ENCODE measurements at regions not wholly inside any gene's neighbourhood (a gene's known extent, or its start where the extent isn't known, plus 50 kb on each side); places are given as distances from the start of the nearest gene placed in this dataset.
"Not testable (repeated sequence)": the region's sequence is repeated elsewhere in the genome, so short reads cannot be mapped to it uniquely, and the experiment has no call there.

- not testable (repeated sequence) for DNase-seq
Measured at GRCh38 chr2:7390311-7390710, 473.1 kb downstream of the RNF144A start.

- no peak for DNase-seq
Measured at GRCh38 chr2:7392076-7392787, 475.0 kb downstream of the RNF144A start.

- no peak for DNase-seq
Measured at GRCh38 chr2:7394195-7394594, 477.0 kb downstream of the RNF144A start.

DNA sequence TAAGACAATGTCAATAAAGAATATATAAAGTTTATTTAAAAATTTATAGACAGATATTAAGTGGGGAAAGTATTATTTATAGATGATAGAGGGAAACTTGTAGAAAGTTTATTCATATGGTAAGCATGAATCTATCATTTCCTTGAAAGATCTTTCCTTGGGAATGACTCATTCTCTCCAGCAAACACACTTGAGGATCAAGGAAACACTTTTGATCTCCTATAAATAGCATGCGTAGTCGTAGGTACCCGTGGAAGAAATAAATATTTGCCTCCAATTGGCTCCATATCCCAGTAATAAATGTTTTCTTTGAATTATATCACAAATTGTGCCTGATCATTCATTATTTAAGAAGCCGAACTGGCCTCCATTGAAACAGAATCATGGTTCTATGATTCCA lies 483.4 kb downstream of the RNF144A start:
- no peak for DNase-seq

- DNase-seq, result no peak
Measured at GRCh38 chr2:7403092-7403775, 486.0 kb downstream of the RNF144A start.

DNA sequence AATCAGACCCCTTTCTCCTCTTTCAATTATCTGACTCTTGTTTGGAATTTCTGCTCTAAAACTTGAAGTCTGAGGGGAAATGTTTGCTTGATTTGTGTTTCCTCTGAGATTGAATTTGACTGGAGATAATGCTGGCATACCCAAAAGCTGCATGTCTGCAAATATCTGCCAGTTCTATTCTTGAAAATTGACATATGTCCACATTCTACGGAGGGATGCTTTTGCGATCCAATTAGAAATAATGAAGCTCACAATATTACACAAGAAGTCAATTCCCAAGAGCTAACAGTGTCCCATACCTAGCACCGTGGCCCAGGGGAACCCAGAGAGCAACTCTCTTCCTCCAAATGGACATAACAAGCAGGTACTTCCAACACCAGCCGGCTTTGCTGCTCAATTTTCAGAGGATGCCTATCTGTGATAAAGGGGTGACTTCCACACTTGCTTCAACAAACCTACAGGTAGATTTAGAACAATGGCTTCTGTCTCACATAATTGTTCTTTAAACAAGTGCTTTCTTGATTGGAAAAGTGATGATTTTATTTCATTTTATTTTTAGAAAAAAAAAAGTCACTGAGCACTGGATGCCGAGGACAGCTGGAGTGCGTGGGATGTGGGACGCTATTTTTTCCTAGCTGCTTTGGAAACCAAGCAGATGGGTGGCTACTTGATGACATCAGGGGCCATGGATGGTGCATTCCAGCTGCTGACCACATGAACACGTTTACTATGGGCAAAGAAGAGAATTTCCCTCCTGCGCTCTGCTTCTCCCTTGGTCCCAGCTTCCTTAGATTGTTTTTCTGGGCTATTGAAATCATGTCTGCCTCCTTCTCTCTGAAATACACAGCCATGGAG lies 488.9 kb downstream of the RNF144A start:
- no peak for DNase-seq

DNA sequence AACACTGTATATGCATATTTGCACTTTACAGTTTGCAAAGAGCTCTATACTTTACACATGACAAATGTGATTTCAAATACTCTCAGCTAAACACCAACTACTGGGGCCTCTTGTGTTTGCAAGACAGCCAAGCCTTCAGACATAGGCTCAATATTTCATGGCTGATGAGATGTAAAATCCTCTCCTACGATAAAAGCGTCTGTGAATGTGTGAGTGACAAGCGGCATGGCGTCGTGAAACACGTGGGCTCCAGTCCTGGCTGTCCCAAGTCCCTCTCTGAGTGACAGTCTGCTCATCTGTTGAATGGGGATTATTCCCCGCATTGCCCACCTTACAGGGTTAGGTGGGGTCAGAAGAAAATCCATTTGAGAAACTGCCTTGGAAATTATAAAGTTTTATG lies 489.8 kb downstream of the RNF144A start:
- DNase-seq, result no peak

GRCh38 chr2:7407906-7408680 lies 490.9 kb downstream of the RNF144A start:
- DNase-seq, result no peak

DNA sequence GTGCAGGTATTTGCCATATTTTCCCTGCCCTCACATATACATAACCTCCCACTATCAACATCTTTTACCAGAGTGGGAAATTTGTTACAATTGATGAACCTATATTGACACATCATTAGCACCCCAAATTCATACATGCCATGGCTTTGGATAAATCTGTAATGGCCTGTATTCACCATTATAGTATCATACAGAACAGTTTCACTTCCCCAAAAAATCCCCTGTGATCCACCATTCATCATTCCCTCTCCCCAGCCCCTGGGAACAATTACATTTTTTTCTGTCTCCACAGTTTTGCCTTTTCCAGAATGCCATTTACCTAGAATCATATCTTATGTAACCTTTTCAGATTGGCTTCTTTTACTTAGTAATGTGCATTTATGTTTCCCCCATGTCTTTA lies 494.5 kb downstream of the RNF144A start:
- no peak for DNase-seq

DNA sequence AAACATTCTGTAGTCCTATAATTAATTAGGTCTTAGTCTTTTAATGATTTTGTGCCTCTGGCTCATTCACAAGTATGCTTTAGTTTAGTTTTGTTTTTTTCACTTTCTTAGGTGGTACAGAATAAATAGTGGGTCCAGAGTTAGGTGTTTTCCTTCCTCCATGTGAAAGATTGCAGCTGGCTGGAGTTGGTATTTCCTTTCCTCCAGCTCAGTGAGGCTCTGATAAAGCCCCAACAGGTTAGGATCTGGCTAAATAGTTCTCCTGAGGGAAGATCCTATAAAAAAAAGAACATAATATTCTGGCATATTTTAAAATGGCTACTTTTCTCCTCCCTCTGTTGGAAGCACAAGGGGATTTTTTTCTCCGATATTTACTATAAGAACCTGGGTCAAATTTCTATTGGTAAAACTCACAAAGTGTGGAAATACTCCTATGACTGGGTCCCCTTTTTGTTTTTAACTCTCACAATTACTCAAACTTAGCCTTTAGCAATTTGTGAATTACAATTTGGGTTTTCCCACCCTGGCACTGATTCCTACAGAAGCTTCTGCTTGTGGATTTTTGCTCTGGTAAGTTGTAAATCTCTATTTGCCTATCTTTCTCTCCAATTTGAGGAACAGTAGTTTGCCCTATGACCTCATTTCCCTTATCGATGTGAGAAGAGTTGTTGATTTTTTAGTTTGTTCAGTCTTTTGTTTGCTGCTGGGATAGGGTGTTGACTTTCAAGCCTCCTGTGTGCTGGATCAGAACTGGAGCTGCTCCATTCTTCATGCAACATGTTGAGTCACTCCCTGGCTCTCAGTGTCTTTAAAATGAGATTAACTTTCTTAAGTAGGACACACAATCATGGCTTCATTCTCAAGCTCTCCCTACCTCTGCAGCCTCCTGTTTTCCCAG lies 500.9 kb downstream of the RNF144A start:
- DNase-seq, result no peak

DNA sequence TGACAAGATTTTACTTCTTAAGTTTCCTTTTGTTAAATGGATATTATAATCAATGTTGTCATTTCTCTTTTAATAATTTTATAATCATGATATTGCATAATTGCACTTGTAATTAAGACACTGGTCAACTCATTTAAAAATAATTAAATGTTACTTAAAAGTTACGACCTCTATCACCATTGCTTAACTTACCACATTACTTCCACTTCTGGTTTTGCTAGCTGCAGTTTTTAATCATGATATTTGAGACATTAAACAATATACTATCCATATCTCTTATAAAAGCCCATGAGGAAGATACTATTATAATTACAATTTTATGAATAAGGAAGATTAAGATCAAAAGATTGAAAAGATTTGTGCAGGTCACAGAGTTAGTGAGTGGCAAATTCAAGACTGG lies 502.0 kb downstream of the RNF144A start:
- DNase-seq, result peak in 1 of 2 experiments; percentile 7

DNA sequence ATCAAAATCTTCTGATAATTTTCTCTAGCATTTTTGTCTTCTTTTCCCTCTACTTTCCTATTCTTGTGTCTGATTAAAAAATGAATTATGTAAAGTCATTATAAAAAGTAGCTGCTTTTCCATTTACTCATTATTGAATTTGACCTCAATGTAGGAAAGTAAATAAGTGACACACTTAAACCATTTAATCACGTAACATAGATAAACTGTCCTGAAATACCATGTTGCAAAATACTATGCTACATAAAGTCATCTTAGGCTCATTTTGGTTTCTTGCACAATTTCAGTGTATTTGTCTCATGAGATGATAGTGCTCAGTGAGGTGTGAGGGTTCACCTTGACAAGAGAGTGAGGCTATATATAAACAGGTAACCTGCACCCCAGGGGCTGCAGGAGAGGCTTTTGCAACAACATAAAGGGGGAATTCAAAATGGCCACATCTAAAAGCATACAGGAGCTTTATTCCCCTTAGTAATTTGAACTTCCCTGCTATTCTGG lies 502.7 kb downstream of the RNF144A start:
- DNase-seq, result no peak

GRCh38 chr2:7420530-7420929 lies 503.3 kb downstream of the RNF144A start:
- no peak for DNase-seq

GRCh38 chr2:7424481-7424880 lies 507.3 kb downstream of the RNF144A start:
- DNase-seq, result no peak

DNA sequence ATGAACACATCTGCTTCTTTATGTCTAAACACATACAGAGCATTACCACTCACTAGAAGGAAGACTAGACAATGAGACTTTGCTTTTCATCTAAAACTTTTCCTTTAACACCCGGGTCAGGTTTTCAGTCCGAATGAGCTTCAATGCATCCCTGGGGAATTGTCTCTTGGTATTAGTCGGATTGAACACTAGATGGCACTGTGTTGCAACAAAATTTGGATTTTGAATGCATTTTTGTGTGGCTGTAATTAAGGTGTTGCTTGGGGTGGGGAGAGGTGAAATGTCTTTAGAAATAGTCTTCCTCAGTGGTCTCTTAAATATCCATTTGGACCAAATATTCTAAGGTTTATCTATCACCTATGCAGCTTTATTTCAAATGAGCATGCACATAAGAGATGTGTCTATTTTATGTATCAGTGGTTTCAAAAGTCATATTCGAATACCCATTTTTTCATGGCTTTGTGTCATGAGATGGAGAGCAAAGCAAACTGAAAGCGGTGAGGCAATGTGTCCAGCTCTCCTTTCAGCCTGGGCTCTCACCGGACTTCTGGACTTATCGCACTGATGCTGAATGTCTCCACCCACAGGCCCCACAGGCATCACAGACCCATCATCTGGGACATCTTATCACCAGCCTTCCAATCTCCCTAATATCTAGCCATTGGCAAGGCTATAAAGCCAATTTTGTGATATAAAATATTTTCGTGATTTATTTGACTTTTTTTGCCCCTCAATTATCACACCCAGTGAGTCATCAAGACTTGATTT lies 510.3 kb downstream of the RNF144A start:
- peak; percentile 37 to 57 for DNase-seq

- peak; percentile 46 to 66 for DNase-seq
Measured at GRCh38 chr2:7428454-7429204, 511.4 kb downstream of the RNF144A start.

DNA sequence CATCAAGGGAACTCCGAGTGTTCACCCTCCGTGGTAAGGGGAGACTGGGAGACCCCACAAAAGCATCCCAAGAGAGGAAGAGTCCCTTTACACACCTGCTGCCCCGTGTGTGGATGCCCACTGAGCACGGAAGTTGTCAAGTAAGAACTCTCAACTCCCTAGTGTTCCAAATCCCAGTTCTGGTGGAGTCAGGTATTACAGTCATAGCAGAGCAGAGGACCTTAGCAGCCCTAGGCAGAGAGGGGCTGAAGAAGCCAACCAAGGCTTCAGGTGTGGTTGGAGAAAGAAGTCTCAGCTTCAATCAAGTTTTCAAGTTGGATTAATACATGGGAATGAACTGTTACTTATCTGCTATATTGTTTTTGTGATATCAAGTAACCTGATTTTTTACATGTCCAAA lies 512.5 kb downstream of the RNF144A start:
- DNase-seq, result no peak

DNA sequence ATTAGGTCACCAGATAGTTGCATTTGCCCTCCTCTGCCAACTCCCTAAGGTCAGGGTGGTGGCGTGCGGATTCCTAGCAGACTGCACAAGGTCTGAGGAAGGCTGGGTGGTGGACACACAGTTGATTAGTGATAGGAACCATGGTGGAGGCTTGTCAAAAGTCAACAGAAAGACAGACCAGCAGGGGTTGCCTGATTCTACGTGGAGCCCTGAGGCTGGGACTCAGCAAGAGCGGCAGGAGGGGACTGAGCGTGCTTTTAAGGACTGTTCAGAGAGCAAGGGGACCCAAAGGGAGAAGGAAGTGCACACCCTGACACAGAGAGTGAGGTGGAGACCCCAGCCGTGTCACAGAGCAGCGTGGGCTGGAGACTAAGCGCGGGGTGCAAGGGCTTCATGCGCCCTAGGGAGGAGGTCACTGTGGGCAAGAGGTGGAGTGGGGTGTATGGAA lies 513.2 kb downstream of the RNF144A start:
- DNase-seq, result no peak

- DNase-seq, result peak; percentile 93 to 95
Measured at GRCh38 chr2:7430869-7431641, 513.8 kb downstream of the RNF144A start.
